Subcutaneous abdominal adipose tissue (tissue), 5 donors: ENCODE measurements at regions not wholly inside any gene's neighbourhood (a gene's known extent, or its start where the extent isn't known, plus 50 kb on each side); places are given as distances from the start of the nearest gene placed in this dataset.
"Not testable (repeated sequence)": the region's sequence is repeated elsewhere in the genome, so short reads cannot be mapped to it uniquely, and the experiment has no call there.

Experiments used
- H3K27ac ChIP-seq: one replicate; pipeline ENCODE4 v1.7.0; 2013; ENCODE audit warnings: low read depth, mild to moderate bottlenecking, inconsistent platforms, low read length, moderate library complexity
- H3K27me3 ChIP-seq, 5 donors: one replicate each; pipeline ENCODE4 v1.7.0; 2013; ENCODE audit warnings: low read length in 5 of 5, inconsistent platforms in 1 of 5; ENCODE audit not compliant: control insufficient read depth in 5 of 5, insufficient read depth in 4 of 5
- H3K36me3 ChIP-seq, 5 donors: one replicate each; pipeline ENCODE4 v1.7.0; 2013; ENCODE audit warnings: low read length in 5 of 5; ENCODE audit not compliant: control insufficient read depth in 5 of 5, insufficient read depth in 5 of 5
- H3K4me1 ChIP-seq, 5 donors: one replicate each; pipeline ENCODE4 v1.7.0; 2013; ENCODE audit warnings: low read length in 5 of 5, mild to moderate bottlenecking in 3 of 5, moderate library complexity in 1 of 5; ENCODE audit not compliant: control insufficient read depth in 5 of 5, insufficient read depth in 5 of 5
- H3K4me3 ChIP-seq, 5 donors: one replicate each; pipeline ENCODE4 v1.7.0; 2013; ENCODE audit warnings: low read length in 5 of 5, low read depth in 1 of 5
- H3K9ac ChIP-seq, 5 donors: one replicate each; pipeline ENCODE4 v1.7.0; 2013; ENCODE audit warnings: low read length in 5 of 5, mild to moderate bottlenecking in 4 of 5, moderate library complexity in 3 of 5
- H3K9me3 ChIP-seq, 5 donors: one replicate each; pipeline ENCODE4 v1.7.0; 2013; ENCODE audit warnings: low read length in 5 of 5; ENCODE audit not compliant: control insufficient read depth in 5 of 5
- donor health status: healthy.
- donor health status: healthy.
- donor health status: healthy.
- donor health status: healthy.
- donor health status: healthy.

DNA sequence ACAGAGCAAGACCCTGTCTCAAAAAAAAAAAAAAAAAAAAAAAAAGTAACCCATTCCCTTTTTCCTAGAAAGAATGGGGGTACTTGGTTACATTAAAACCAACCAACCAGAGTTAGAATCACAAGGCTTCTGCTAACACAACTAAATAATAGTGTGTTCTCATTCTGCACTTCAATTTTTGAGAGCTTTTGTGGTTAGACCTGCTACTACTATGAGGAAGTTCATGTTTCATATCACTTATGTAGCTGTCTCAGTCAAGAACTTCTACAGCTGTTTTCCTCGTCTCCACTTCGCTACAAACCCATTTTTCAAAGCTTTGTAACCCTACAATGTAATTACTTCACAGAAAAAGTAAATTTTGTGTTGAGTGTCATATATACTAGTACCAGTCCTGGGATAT is 58.3 kb downstream of the PDHA2 start:
- no peak overlapping the region for H3K4me3 ChIP-seq
- no peak overlapping the region for H3K9ac ChIP-seq
- H3K36me3 ChIP-seq = no peaks in the 10 kb centered on the region
- H3K27me3 ChIP-seq = no peaks in the 10 kb centered on the region
- no peaks in the 10 kb centered on the region for H3K9me3 ChIP-seq
- no peaks in the 10 kb centered on the region for H3K4me1 ChIP-seq
- H3K27ac ChIP-seq = no peak overlapping the region

GRCh38 chr4:95909211-95909610 is 69.3 kb downstream of the PDHA2 start:
- Histone ChIP-seq H3K36me3 (no peaks in the 10 kb centered on the region), H3K9ac (no peak overlapping the region), H3K4me1 (no peaks in the 10 kb centered on the region), H3K27me3 (no peaks in the 10 kb centered on the region), H3K27ac (no peak overlapping the region), H3K4me3 (no peak overlapping the region), H3K9me3 (peaks cover 0 to 4% (median 0%) of the 10 kb centered on the region in 5 donors)

- Histone ChIP-seq H3K27me3 (no peaks in the 10 kb centered on the region), H3K9me3 (peaks cover 0 to 4% (median 0%) of the 10 kb centered on the region in 5 donors), H3K4me3 (no peak overlapping the region), H3K9ac (no peak overlapping the region), H3K27ac (no peak overlapping the region), H3K4me1 (no peaks in the 10 kb centered on the region), H3K36me3 (no peaks in the 10 kb centered on the region)
Measured at GRCh38 chr4:95910749-95911148, 70.9 kb downstream of the PDHA2 start.

- H3K9me3 ChIP-seq = peaks cover 0 to 11% (median 4%) of the 10 kb centered on the region in 5 donors
- H3K27me3 ChIP-seq = no peaks in the 10 kb centered on the region
- H3K36me3 ChIP-seq = no peaks in the 10 kb centered on the region
- no peak overlapping the region for H3K4me3 ChIP-seq
- H3K27ac ChIP-seq = no peak overlapping the region
- no peak overlapping the region for H3K9ac ChIP-seq
- no peaks in the 10 kb centered on the region for H3K4me1 ChIP-seq
Measured at GRCh38 chr4:95921470-95921869, 81.6 kb downstream of the PDHA2 start.

DNA sequence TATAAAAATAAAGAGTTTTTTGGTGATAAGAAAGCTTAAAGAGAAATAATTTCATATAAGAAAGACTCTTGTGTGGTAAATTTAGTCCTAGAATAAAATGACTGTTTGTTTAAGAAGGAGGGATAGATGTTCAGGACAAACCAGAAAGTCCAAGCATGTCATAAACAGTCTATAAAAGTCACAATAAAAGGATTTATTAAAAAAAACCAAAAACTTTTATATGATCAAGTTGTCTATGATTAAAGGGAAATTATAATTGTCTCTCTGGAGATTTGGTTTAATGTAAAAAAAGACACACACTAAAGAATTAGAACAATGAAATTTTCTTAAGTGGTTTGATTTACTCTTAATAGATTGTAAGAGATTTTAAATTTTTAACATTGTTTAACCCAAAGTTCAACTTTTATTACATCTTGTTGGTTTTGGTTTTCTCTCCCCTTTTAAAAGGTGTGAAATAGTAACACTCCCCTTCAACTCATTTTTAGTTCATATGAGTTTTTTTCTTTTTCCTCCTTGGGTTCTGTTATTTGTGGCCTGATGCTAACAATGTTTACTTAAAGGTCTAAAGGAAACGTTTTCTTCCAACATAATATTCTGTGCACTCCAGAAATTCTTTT is 89.7 kb downstream of the PDHA2 start:
- Histone ChIP-seq H3K9me3 (peaks cover 0 to 16% (median 4%) of the 10 kb centered on the region in 5 donors), H3K9ac (no peak overlapping the region), H3K4me1 (no peaks in the 10 kb centered on the region), H3K4me3 (no peak overlapping the region), H3K36me3 (no peaks in the 10 kb centered on the region), H3K27me3 (no peaks in the 10 kb centered on the region), H3K27ac (no peak overlapping the region)

GRCh38 chr4:95939141-95939540 is 99.2 kb downstream of the PDHA2 start:
- no peaks in the 10 kb centered on the region for H3K36me3 ChIP-seq
- H3K4me1 ChIP-seq = no peaks in the 10 kb centered on the region
- no peak overlapping the region for H3K4me3 ChIP-seq
- no peak overlapping the region for H3K27ac ChIP-seq
- H3K9ac ChIP-seq = no peak overlapping the region
- H3K9me3 ChIP-seq = peaks cover 0 to 2% (median 0%) of the 10 kb centered on the region in 5 donors
- no peaks in the 10 kb centered on the region for H3K27me3 ChIP-seq

DNA sequence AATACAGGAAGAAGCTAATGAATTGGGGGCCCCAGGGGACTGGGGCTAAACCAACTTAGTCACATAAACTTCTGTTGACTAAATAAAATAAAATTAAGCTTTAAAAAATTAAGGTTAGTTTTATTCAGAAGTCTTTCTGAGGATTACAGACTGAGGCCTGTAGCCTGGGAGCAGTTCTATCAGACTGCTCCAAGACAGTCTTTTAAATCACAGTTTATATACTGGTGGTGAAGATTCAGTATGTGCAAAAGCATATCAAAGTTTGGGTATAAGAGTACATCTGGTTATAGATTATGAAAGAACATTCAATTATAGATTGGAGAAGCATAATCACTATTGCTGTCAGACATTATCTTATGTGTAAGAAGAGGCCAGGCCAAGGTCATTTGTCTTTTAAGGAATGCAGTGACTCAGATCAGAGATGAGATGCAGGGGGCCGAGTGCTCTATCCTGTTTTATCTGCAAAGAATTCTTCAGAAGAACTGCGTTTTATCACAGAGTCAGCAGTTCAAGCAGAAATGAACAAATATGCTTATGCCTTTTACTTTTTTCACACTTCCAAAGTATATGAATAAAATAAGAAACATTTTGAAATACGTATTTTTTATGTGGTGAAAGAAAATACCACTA is 109.4 kb downstream of the PDHA2 start:
- no peaks in the 10 kb centered on the region for H3K36me3 ChIP-seq
- H3K4me3 ChIP-seq = no peak overlapping the region
- H3K27me3 ChIP-seq = no peaks in the 10 kb centered on the region
- no peak overlapping the region for H3K9ac ChIP-seq
- H3K27ac ChIP-seq = no peak overlapping the region
- no peaks in the 10 kb centered on the region for H3K4me1 ChIP-seq
- peaks cover 0 to 13% (median 5%) of the 10 kb centered on the region in 5 donors for H3K9me3 ChIP-seq

DNA sequence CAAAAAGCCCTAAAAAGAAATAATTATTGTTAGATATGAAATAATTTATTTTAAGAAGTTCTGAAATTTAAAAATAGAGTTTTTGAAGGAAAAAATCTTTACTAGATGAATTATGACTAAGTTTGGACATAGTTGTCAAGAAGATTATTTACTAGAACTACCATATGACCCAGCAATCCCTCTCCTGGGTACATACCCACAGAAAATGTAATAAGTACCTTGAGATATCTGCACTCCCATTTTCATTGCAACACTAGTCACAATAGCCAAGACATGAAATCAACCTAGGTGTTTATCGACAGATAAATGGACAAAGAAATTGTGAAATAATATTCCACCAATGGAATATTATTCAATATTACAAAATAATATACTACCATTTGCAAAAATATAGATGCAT is 109.9 kb downstream of the PDHA2 start:
- Histone ChIP-seq H3K27ac (no peak overlapping the region), H3K4me3 (no peak overlapping the region), H3K27me3 (no peaks in the 10 kb centered on the region), H3K36me3 (no peaks in the 10 kb centered on the region), H3K4me1 (no peaks in the 10 kb centered on the region), H3K9ac (no peak overlapping the region), H3K9me3 (peaks cover 0 to 13% (median 5%) of the 10 kb centered on the region in 5 donors)

GRCh38 chr4:95952538-95952937 is 112.6 kb downstream of the PDHA2 start:
- H3K4me1 ChIP-seq, H3K27ac ChIP-seq, H3K4me3 ChIP-seq, H3K9ac ChIP-seq, H3K9me3 ChIP-seq, H3K27me3 ChIP-seq, H3K36me3 ChIP-seq: not testable (repeated sequence)

DNA sequence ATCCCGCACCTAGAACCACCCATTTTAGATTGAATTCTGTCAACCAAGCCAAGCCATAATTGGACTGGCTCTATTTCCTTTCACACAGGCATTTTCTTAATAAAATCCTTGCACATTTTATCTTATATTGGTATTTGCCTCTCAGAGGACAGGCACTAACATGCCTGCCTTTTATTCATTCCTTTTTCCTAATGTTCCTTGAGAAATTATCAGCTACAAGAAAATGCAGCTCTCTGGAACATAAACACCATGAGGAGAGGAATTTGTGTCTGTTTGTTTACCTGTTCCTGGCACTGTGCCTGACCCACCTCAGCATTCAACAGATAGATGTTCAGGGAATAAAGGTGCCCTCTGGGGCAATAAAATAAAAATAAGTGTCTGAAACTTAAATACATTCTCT is 116.2 kb downstream of the PDHA2 start:
- Histone ChIP-seq H3K4me3 (no peak overlapping the region), H3K9ac (no peak overlapping the region), H3K36me3 (no peaks in the 10 kb centered on the region), H3K4me1 (no peaks in the 10 kb centered on the region), H3K27ac (no peak overlapping the region), H3K9me3 (peaks cover 0 to 5% (median 0%) of the 10 kb centered on the region in 5 donors), H3K27me3 (no peaks in the 10 kb centered on the region)
